ENCODE measurements at regions not wholly inside any gene's neighbourhood (a gene's known extent, or its start where the extent isn't known, plus 50 kb on each side); places are given as distances from the start of the nearest gene placed in this dataset.

- Histone ChIP-seq H3K4me3 (ENCODE audit: extremely low read depth in 1 of 4, insufficient read depth in 2 of 4, low read depth in 3 of 4, low read length in 4 of 4) (no peak overlapping the region), H3K27me3 (replicated peaks in 1 of 4; ENCODE audit: control insufficient read depth in 3 of 4, extremely low read depth in 1 of 4, insufficient read depth in 3 of 4, low read length in 3 of 4) (no peaks in the 10 kb centered on the region), H2AK5ac (ENCODE audit: low read depth, low read length) (no peak overlapping the region), H3K18ac (ENCODE audit: extremely low read depth, low read length) (no peak overlapping the region), H4K5ac (ENCODE audit: insufficient read length, low read depth, low read length) (no peak overlapping the region), H4K91ac (replicated peaks; ENCODE audit: insufficient read length, low read length) (no peak overlapping the region), H3K79me1 (ENCODE audit: low read depth, low read length) (no peaks in the 10 kb centered on the region), H2AFZ (ENCODE audit: low read length) (no peak overlapping the region), H3K27ac (ENCODE audit: low read depth, low read length) (no peak overlapping the region), H3K14ac (ENCODE audit: insufficient read length) (no peak overlapping the region), H2BK120ac (replicated peaks; ENCODE audit: low read depth, low read length) (no peak overlapping the region), H3K36me3 (ENCODE audit: control insufficient read depth in 2 of 4, insufficient read depth in 4 of 4, low read length in 3 of 4) (no peaks in the 10 kb centered on the region), H3K79me2 (ENCODE audit: control insufficient read depth in 1 of 2, insufficient read depth in 2 of 2, low read length in 2 of 2) (no peaks in the 10 kb centered on the region), H4K20me1 (replicated peaks in 1 of 2; ENCODE audit: control insufficient read depth in 1 of 2, insufficient read depth in 2 of 2, low read length in 2 of 2) (no peaks in the 10 kb centered on the region), H2BK20ac (ENCODE audit: low read length) (no peak overlapping the region), H3K4me2 (ENCODE audit: insufficient read depth in 1 of 2, low read depth in 2 of 2, low read length in 2 of 2) (no peak overlapping the region), H2BK5ac (ENCODE audit: low read depth, low read length) (no peak overlapping the region), H3K23me2 (ENCODE audit: low read depth, low read length) (no peaks in the 10 kb centered on the region), H3K56ac (replicated peaks; ENCODE audit: insufficient read length, low read depth, low read length) (no peak overlapping the region), H3K4ac (replicated peaks; ENCODE audit: insufficient read length, low read depth, low read length) (no peak overlapping the region), H3K9ac (replicated peaks in 1 of 4; ENCODE audit: extremely low read depth in 1 of 4, low read depth in 3 of 4, low read length in 3 of 4) (no peak overlapping the region), H2BK12ac (ENCODE audit: low read depth, low read length) (no peak overlapping the region), H3K23ac (ENCODE audit: insufficient read length) (no peak overlapping the region), H2BK15ac (ENCODE audit: low read length) (no peak overlapping the region), H3K9me3 (ENCODE audit: insufficient read depth in 2 of 2, low read depth in 1 of 2, low read length in 1 of 2) (no peaks in the 10 kb centered on the region), H3K4me1 (replicated peaks in 1 of 4; ENCODE audit: control insufficient read depth in 3 of 4, insufficient read depth in 4 of 4, low read length in 3 of 4) (no peaks in the 10 kb centered on the region), H4K8ac (ENCODE audit: extremely low read depth, insufficient read depth, low read length) (no peak overlapping the region)
- ChIA-PET CTCF (ENCODE audit: partially characterized antibody) (interaction anchor here (1.3 kb wide), 1 partner anchor 10 kb away, joined by 4 read pairs; no protein-coding TSS in a partner anchor), POLR2A (ENCODE audit: partially characterized antibody) (no interaction called here)
- FAIRE-seq, result no peak
- TF ChIP-seq CEBPB (IDR thresholded peaks at IDR 0.05; ENCODE audit: low read depth, low read length), result no peak
- TF ChIP-seq MAX (IDR thresholded peaks at IDR 0.05), result no peak
- TF ChIP-seq NANOG (IDR thresholded peaks at IDR 0.05; ENCODE audit: insufficient read depth, low read depth, low read length, poor library complexity, severe bottlenecking), result no peak
- TF ChIP-seq ATF3 (IDR thresholded peaks at IDR 0.05; ENCODE audit: insufficient read depth, low read depth, low read length), result no peak
- TF ChIP-seq SIN3A (conservative IDR thresholded peaks at IDR 0.05 in 1 of 2, IDR thresholded peaks at IDR 0.05 in 1 of 2; ENCODE audit: low read depth in 1 of 2, low read length in 2 of 2), result no peak
- TF ChIP-seq CBX8 (IDR thresholded peaks at IDR 0.05; ENCODE audit: borderline replicate concordance, low read depth, low read length), result no peak
- no peak for TF ChIP-seq JUND (IDR thresholded peaks at IDR 0.05; ENCODE audit: low read length)
- TF ChIP-seq RXRA (IDR thresholded peaks at IDR 0.05; ENCODE audit: insufficient read depth, low read depth, low read length), result no peak
- no peak for TF ChIP-seq TAF1 (IDR thresholded peaks at IDR 0.05; ENCODE audit: low read depth, low read length)
- no peak for TF ChIP-seq JUN (IDR thresholded peaks at IDR 0.05; ENCODE audit: low read depth, low read length)
- no peak for DNase-seq (ENCODE audit: low read depth in 1 of 2, low spot score in 2 of 2)
- 82% methylated on average over 1 of the region's 1 CpG; no CpG with 5 or more reads in 1 of the 2 experiments for WGBS, 2 experiments (ENCODE audit: extremely low coverage in 1 of 2, insufficient coverage in 1 of 2, insufficient read length in 1 of 2, insufficient replicate concordance in 2 of 2, low coverage in 1 of 2, low lambda C conversion rate in 2 of 2, missing lambda C conversion rate in 1 of 2)
These were observed 82.8 kb upstream of the TRPC3 start for GRCh38 chr4:122034619-122035018.

Measured in H1 (cell line).